ENCODE measurements at regions not wholly inside any gene's neighbourhood (a gene's known extent, or its start where the extent isn't known, plus 50 kb on each side); places are given as distances from the start of the nearest gene placed in this dataset.

GRCh38 chrX:106341823-106342222, 173.7 kb downstream of the PWWP3B start:
- Histone ChIP-seq H3K9ac (no peak overlapping the region), H3K4me1 (no peaks in the 10 kb centered on the region), H3K27ac (no peak overlapping the region), H3F3A (ENCODE audit: low read depth) (no peaks in the 10 kb centered on the region), H3K27me3 (no peaks in the 10 kb centered on the region), H3K79me2 (ENCODE audit: low read depth) (no peaks in the 10 kb centered on the region), H3K9me3 (ENCODE audit: low read depth) (peaks cover 36% of the 10 kb centered on the region), H3K4me2 (no peak overlapping the region), H2AFZ (replicated peaks) (no peak overlapping the region), H4K20me1 (ENCODE audit: low read depth) (no peaks in the 10 kb centered on the region), H3K36me3 (no peaks in the 10 kb centered on the region), H3K4me3 (no peak overlapping the region)
- peak; percentile 5 for DNase-seq (ENCODE audit: low spot score)
- Mint-ChIP-seq H3K4me1 (no peaks in the 10 kb centered on the region), H3K36me3 (peaks cover 1% of the 10 kb centered on the region), H3K27ac (no peak overlapping the region), H3K27me3 (ENCODE audit: insufficient read depth, low read depth) (no peaks in the 10 kb centered on the region), H3K9me3 (peaks cover 16% of the 10 kb centered on the region), H3K4me3 (no peak overlapping the region)
- TF ChIP-seq CTCF (IDR thresholded peaks at IDR 0.05) (no peak), EZH2 (IDR thresholded peaks at IDR 0.05) (no peak), EZH2phosphoT487 (IDR thresholded peaks at IDR 0.05) (no peak)

GRCh38 chrX:106356580-106356979, 188.5 kb downstream of the PWWP3B start:
- Histone ChIP-seq H4K20me1 (ENCODE audit: low read depth) (no peaks in the 10 kb centered on the region), H3K27me3 (no peaks in the 10 kb centered on the region), H2AFZ (replicated peaks) (no peak overlapping the region), H3K4me3 (no peak overlapping the region), H3K4me1 (no peaks in the 10 kb centered on the region), H3K4me2 (no peak overlapping the region), H3K9me3 (ENCODE audit: low read depth) (peaks cover 8% of the 10 kb centered on the region), H3F3A (ENCODE audit: low read depth) (no peaks in the 10 kb centered on the region), H3K79me2 (ENCODE audit: low read depth) (no peaks in the 10 kb centered on the region), H3K27ac (no peak overlapping the region), H3K9ac (no peak overlapping the region), H3K36me3 (no peaks in the 10 kb centered on the region)
- Mint-ChIP-seq H3K27me3 (ENCODE audit: insufficient read depth, low read depth) (no peaks in the 10 kb centered on the region), H3K36me3 (no peaks in the 10 kb centered on the region), H3K9me3 (no peaks in the 10 kb centered on the region), H3K27ac (no peak overlapping the region), H3K4me3 (no peak overlapping the region), H3K4me1 (no peaks in the 10 kb centered on the region)
- TF ChIP-seq EZH2 (IDR thresholded peaks at IDR 0.05) (no peak), CTCF (IDR thresholded peaks at IDR 0.05) (no peak), EZH2phosphoT487 (IDR thresholded peaks at IDR 0.05) (no peak)
- no peak for DNase-seq (ENCODE audit: low spot score)

GRCh38 chrX:106363214-106363613, 195.1 kb downstream of the PWWP3B start:
- no peak for DNase-seq (ENCODE audit: low spot score)
- Mint-ChIP-seq H3K9me3 (no peaks in the 10 kb centered on the region), H3K4me1 (no peaks in the 10 kb centered on the region), H3K27ac (no peak overlapping the region), H3K4me3 (no peak overlapping the region), H3K27me3 (ENCODE audit: insufficient read depth, low read depth) (peaks cover 3% of the 10 kb centered on the region), H3K36me3 (no peaks in the 10 kb centered on the region)
- Histone ChIP-seq H3K79me2 (ENCODE audit: low read depth) (no peaks in the 10 kb centered on the region), H3K27me3 (no peaks in the 10 kb centered on the region), H3K9me3 (ENCODE audit: low read depth) (peaks cover 17% of the 10 kb centered on the region), H3K36me3 (no peaks in the 10 kb centered on the region), H3F3A (ENCODE audit: low read depth) (no peaks in the 10 kb centered on the region), H3K27ac (no peak overlapping the region), H2AFZ (replicated peaks) (no peak overlapping the region), H4K20me1 (ENCODE audit: low read depth) (no peaks in the 10 kb centered on the region), H3K4me2 (no peak overlapping the region), H3K4me1 (no peaks in the 10 kb centered on the region), H3K4me3 (no peak overlapping the region), H3K9ac (no peak overlapping the region)
- TF ChIP-seq EZH2 (IDR thresholded peaks at IDR 0.05) (no peak), CTCF (IDR thresholded peaks at IDR 0.05) (no peak), EZH2phosphoT487 (IDR thresholded peaks at IDR 0.05) (no peak)
